ENCODE measurements at regions not wholly inside any gene's neighbourhood (a gene's known extent, or its start where the extent isn't known, plus 50 kb on each side); places are given as distances from the start of the nearest gene placed in this dataset.
"Not testable (repeated sequence)": the region's sequence is repeated elsewhere in the genome, so short reads cannot be mapped to it uniquely, and the experiment has no call there.

- DNase-seq (ENCODE audit: insufficient read length, low spot score), result no peak
- no peak for FAIRE-seq
Measured at GRCh38 chr14:106500571-106500970, 974.2 kb downstream of the TMEM121 start.

GRCh38 chr14:106501898-106502297 lies 975.5 kb downstream of the TMEM121 start:
- DNase-seq (ENCODE audit: insufficient read length, low spot score), result no peak
- no peak for FAIRE-seq

- FAIRE-seq (no peak), DNase-seq (ENCODE audit: insufficient read length, low spot score) (no peak)
Measured at GRCh38 chr14:106505366-106505765, 979.0 kb downstream of the TMEM121 start.

- no peak for FAIRE-seq
- DNase-seq (ENCODE audit: insufficient read length, low spot score), result no peak
Measured at GRCh38 chr14:106506881-106507305, 980.5 kb downstream of the TMEM121 start.

- no peak for FAIRE-seq
Measured at GRCh38 chr14:106507354-106507753, 981.0 kb downstream of the TMEM121 start.

GRCh38 chr14:106508216-106508615 lies 981.8 kb downstream of the TMEM121 start:
- no peak for DNase-seq (ENCODE audit: insufficient read length, low spot score)
- FAIRE-seq, result no peak

More at GRCh38 chr14:106507354-106507753, 981.0 kb downstream of the TMEM121 start:
- DNase-seq (ENCODE audit: insufficient read length, low spot score), result no peak

- no peak for DNase-seq (ENCODE audit: insufficient read length, low spot score)
- no peak for FAIRE-seq
Measured at GRCh38 chr14:106509176-106509575, 982.8 kb downstream of the TMEM121 start.

GRCh38 chr14:106509807-106510206 lies 983.4 kb downstream of the TMEM121 start:
- DNase-seq (ENCODE audit: insufficient read length, low spot score), result no peak
- FAIRE-seq, result no peak

- DNase-seq (ENCODE audit: insufficient read length, low spot score) (no peak), FAIRE-seq (no peak)
Measured at GRCh38 chr14:106511006-106511799, 984.8 kb downstream of the TMEM121 start.

GRCh38 chr14:106511800-106512198 lies 985.4 kb downstream of the TMEM121 start:
- no peak for DNase-seq (ENCODE audit: insufficient read length, low spot score)
- FAIRE-seq, result no peak

GRCh38 chr14:106513302-106513701 lies 986.9 kb downstream of the TMEM121 start:
- no peak for FAIRE-seq

GRCh38 chr14:106518054-106518943 lies 991.9 kb downstream of the TMEM121 start:
- DNase-seq (ENCODE audit: insufficient read length, low spot score) (no peak), FAIRE-seq (no peak)

More at GRCh38 chr14:106513302-106513701, 986.9 kb downstream of the TMEM121 start:
- no peak for DNase-seq (ENCODE audit: insufficient read length, low spot score)

- not testable (repeated sequence) for DNase-seq (ENCODE audit: insufficient read length, low spot score); FAIRE-seq
Measured at GRCh38 chr14:106522118-106522517, 995.7 kb downstream of the TMEM121 start.

GRCh38 chr14:106522990-106523389 lies 996.6 kb downstream of the TMEM121 start:
- DNase-seq (ENCODE audit: insufficient read length, low spot score) (no peak), FAIRE-seq (no peak)

- DNase-seq (ENCODE audit: insufficient read length, low spot score) (no peak), FAIRE-seq (no peak)
Measured at GRCh38 chr14:106528717-106529116, 1002.3 kb downstream of the TMEM121 start.

- DNase-seq (ENCODE audit: insufficient read length, low spot score) (no peak), FAIRE-seq (no peak)
Measured at GRCh38 chr14:106530031-106530422, 1003.6 kb downstream of the TMEM121 start.

GRCh38 chr14:106530423-106531107 lies 1004.2 kb downstream of the TMEM121 start:
- no peak for FAIRE-seq

GRCh38 chr14:106537597-106537996 lies 1011.2 kb downstream of the TMEM121 start:
- DNase-seq (ENCODE audit: insufficient read length, low spot score); FAIRE-seq: not testable (repeated sequence)

More at GRCh38 chr14:106530423-106531107, 1004.2 kb downstream of the TMEM121 start:
- no peak for DNase-seq (ENCODE audit: insufficient read length, low spot score)

- no peak for FAIRE-seq
- no peak for DNase-seq (ENCODE audit: insufficient read length, low spot score)
Measured at GRCh38 chr14:106538201-106538600, 1011.8 kb downstream of the TMEM121 start.

- DNase-seq (ENCODE audit: insufficient read length, low spot score) (no peak), FAIRE-seq (no peak)
Measured at GRCh38 chr14:106547735-106548434, 1021.5 kb downstream of the TMEM121 start.
